ENCODE measurements at regions not wholly inside any gene's neighbourhood (a gene's known extent, or its start where the extent isn't known, plus 50 kb on each side); places are given as distances from the start of the nearest gene placed in this dataset.
"Not testable (repeated sequence)": the region's sequence is repeated elsewhere in the genome, so short reads cannot be mapped to it uniquely, and the experiment has no call there.

GRCh38 chr16:59116744-59117143, 382.6 kb upstream of the GOT2 start:
- Histone ChIP-seq H3K36me3 (no peaks in the 10 kb centered on the region), H3K9me3 (ENCODE audit: severe bottlenecking) (no peaks in the 10 kb centered on the region), H3K4me3 (ENCODE audit: low read depth, low read length) (no peak overlapping the region), H3K27me3 (ENCODE audit: insufficient read depth, low read depth, severe bottlenecking) (peaks cover 6% of the 10 kb centered on the region), H3K27ac (no peak overlapping the region)
- no peak for DNase-seq
- no peak for TF ChIP-seq CTCF (IDR thresholded peaks at IDR 0.05; ENCODE audit: low read depth, low read length)

GRCh38 chr16:59114790-59115189, 380.7 kb upstream of the GOT2 start:
- Histone ChIP-seq H3K4me3 (ENCODE audit: low read depth, low read length) (no peak overlapping the region), H3K27me3 (ENCODE audit: insufficient read depth, low read depth, severe bottlenecking) (peaks cover 17% of the 10 kb centered on the region), H3K36me3 (no peaks in the 10 kb centered on the region), H3K9me3 (ENCODE audit: severe bottlenecking) (no peaks in the 10 kb centered on the region), H3K27ac (no peak overlapping the region)
- no peak for DNase-seq
- TF ChIP-seq CTCF (IDR thresholded peaks at IDR 0.05; ENCODE audit: low read depth, low read length): no peak

GRCh38 chr16:59113004-59113670, 379.0 kb upstream of the GOT2 start:
- no peaks in the 10 kb centered on the region for H3K9me3 ChIP-seq (ENCODE audit: severe bottlenecking)
- no peak for TF ChIP-seq CTCF (IDR thresholded peaks at IDR 0.05; ENCODE audit: low read depth, low read length)
- no peak for DNase-seq

GRCh38 chr16:59111280-59111679, 377.2 kb upstream of the GOT2 start:
- Histone ChIP-seq H3K36me3 (no peaks in the 10 kb centered on the region), H3K9me3 (ENCODE audit: severe bottlenecking) (no peaks in the 10 kb centered on the region), H3K4me3 (ENCODE audit: low read depth, low read length) (no peak overlapping the region), H3K27ac (no peak overlapping the region), H3K27me3 (ENCODE audit: insufficient read depth, low read depth, severe bottlenecking) (peaks cover 25% of the 10 kb centered on the region)
- DNase-seq: no peak
- no peak for TF ChIP-seq CTCF (IDR thresholded peaks at IDR 0.05; ENCODE audit: low read depth, low read length)

More at GRCh38 chr16:59113004-59113670, 379.0 kb upstream of the GOT2 start:
- no peaks in the 10 kb centered on the region for H3K36me3 ChIP-seq
- H3K27me3 ChIP-seq (ENCODE audit: insufficient read depth, low read depth, severe bottlenecking): peaks cover 25% of the 10 kb centered on the region
- H3K27ac ChIP-seq: no peak overlapping the region
- no peak overlapping the region for H3K4me3 ChIP-seq (ENCODE audit: low read depth, low read length)

GRCh38 chr16:59108374-59108773, 374.3 kb upstream of the GOT2 start:
- no peak overlapping the region for H3K4me3 ChIP-seq (ENCODE audit: low read depth, low read length)
- no peak for DNase-seq
- no peak for TF ChIP-seq CTCF (IDR thresholded peaks at IDR 0.05; ENCODE audit: low read depth, low read length)
- no peak overlapping the region for H3K27ac ChIP-seq
- H3K27me3 ChIP-seq (ENCODE audit: insufficient read depth, low read depth, severe bottlenecking): peaks cover 19% of the 10 kb centered on the region
- no peaks in the 10 kb centered on the region for H3K36me3 ChIP-seq
- no peaks in the 10 kb centered on the region for H3K9me3 ChIP-seq (ENCODE audit: severe bottlenecking)

GRCh38 chr16:59096682-59097081, 362.6 kb upstream of the GOT2 start:
- not testable (repeated sequence) for H3K36me3 ChIP-seq; H3K27ac ChIP-seq; H3K9me3 ChIP-seq (ENCODE audit: severe bottlenecking); DNase-seq; H3K4me3 ChIP-seq (ENCODE audit: low read depth, low read length)
- peaks cover 16% of the 10 kb centered on the region for H3K27me3 ChIP-seq (ENCODE audit: insufficient read depth, low read depth, severe bottlenecking)

All from WERI-Rb-1 (cell line).